Fibroblast of lung (primary cell): ENCODE measurements at regions not wholly inside any gene's neighbourhood (a gene's known extent, or its start where the extent isn't known, plus 50 kb on each side); places are given as distances from the start of the nearest gene placed in this dataset.
"Not testable (repeated sequence)": the region's sequence is repeated elsewhere in the genome, so short reads cannot be mapped to it uniquely, and the experiment has no call there.

Experiments used
- DNase-seq, 2 donors: peaks; one replicate each; pipeline versions ENCODE4 v3.0.0 to v3.0.0-alpha.2; 2010; ENCODE audit warnings: low read depth in 2 of 2
- H2AFZ ChIP-seq: 2 replicates; pipeline ENCODE4 v1.5.1; 2012; ENCODE audit warnings: low read length, control low read depth, inconsistent platforms
- H3K27ac ChIP-seq: 2 replicates; pipeline ENCODE4 v1.5.1; 2011; ENCODE audit warnings: low read length, control low read depth; ENCODE audit not compliant: insufficient read depth
- H3K27me3 ChIP-seq: 2 replicates; pipeline ENCODE4 v1.5.1; 2011; ENCODE audit warnings: mild to moderate bottlenecking, low read length; ENCODE audit not compliant: control insufficient read depth, insufficient read depth
- H3K36me3 ChIP-seq: 2 replicates; pipeline ENCODE4 v1.5.1; 2011; ENCODE audit warnings: low read length; ENCODE audit not compliant: control insufficient read depth, insufficient read depth
- H3K4me1 ChIP-seq: 2 replicates; pipeline ENCODE4 v1.5.1; 2011; ENCODE audit warnings: low read length; ENCODE audit not compliant: control insufficient read depth, insufficient read depth; ENCODE audit errors: extremely low read depth
- H3K4me2 ChIP-seq: 2 replicates; pipeline ENCODE4 v1.5.1; 2011; ENCODE audit warnings: low read length, control low read depth; ENCODE audit not compliant: insufficient read depth; ENCODE audit errors: extremely low read depth
- H3K4me3 ChIP-seq, 4 experiments: fragments of 200-600 bp in 1 of 4; sonication (generic) in 1 of 4; replicated peaks in 1 of 4; 2 replicates each; pipeline ENCODE4 v1.5.1; 2011 to 2016; ENCODE audit warnings: low read length in 4 of 4, low read depth in 3 of 4, mild to moderate bottlenecking in 3 of 4, control low read depth in 2 of 4, inconsistent platforms in 1 of 4, mixed read lengths in 1 of 4; ENCODE audit not compliant: insufficient read depth in 1 of 4; ENCODE audit errors: control extremely low read depth in 1 of 4
- H3K79me2 ChIP-seq: 2 replicates; pipeline ENCODE4 v1.5.1; 2012; ENCODE audit warnings: mild to moderate bottlenecking, low read length, inconsistent platforms; ENCODE audit not compliant: control insufficient read depth, insufficient read depth
- H3K9ac ChIP-seq: 2 replicates; pipeline ENCODE4 v1.5.1; 2011; ENCODE audit warnings: mild to moderate bottlenecking, low read length, control low read depth; ENCODE audit not compliant: insufficient read depth
- H3K9me3 ChIP-seq: 2 replicates; pipeline ENCODE4 v1.5.1; 2012; ENCODE audit warnings: low read depth, low read length; ENCODE audit not compliant: control insufficient read depth, insufficient read depth
- H4K20me1 ChIP-seq: 2 replicates; pipeline ENCODE4 v1.5.1; 2011; ENCODE audit warnings: low read length; ENCODE audit not compliant: control insufficient read depth, insufficient read depth; ENCODE audit errors: extremely low read depth
- EZH2 ChIP-seq: IDR thresholded peaks from 2 replicates; pipeline ENCODE4 v1.5.1; 2012; ENCODE audit warnings: low read length, control low read depth, mild to moderate bottlenecking; ENCODE audit errors: missing control alignments
- TF ChIP-seq, protein P1 (sequence below), 2 donors: IDR thresholded peaks in 1 of 2; conservative IDR thresholded peaks in 1 of 2; 1 replicate in 1 of 2; 2 replicates in 1 of 2; pipeline ENCODE4 v1.5.1; 2011 to 2012; ENCODE audit warnings: low read length in 2 of 2, control low read depth in 1 of 2, inconsistent platforms in 1 of 2, low read depth in 1 of 2, mild to moderate bottlenecking in 1 of 2

DNA sequence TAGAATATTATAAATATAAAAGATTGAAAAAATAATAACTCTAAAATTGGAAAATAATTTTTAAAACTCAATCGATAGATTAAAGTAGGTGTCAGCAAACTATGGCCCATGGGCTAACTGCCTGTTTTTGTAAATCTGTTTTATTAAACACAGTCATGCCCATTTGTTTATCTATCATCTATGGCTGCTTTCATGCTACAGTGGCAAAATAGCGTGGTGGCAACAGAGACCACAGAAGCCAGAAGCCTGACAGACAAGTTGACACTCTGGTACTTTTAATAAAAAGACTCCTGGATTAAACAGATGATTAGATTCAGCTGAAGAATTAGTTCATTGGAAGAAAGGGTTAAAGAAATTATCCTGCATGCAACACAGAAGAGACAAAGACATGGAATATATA lies 400.7 kb upstream of the RORB start:
- Histone ChIP-seq H3K9me3 (no peaks in the 10 kb centered on the region), H3K79me2 (no peaks in the 10 kb centered on the region), H3K27ac (no peak overlapping the region), H3K27me3 (no peaks in the 10 kb centered on the region), H2AFZ (no peak overlapping the region), H3K4me1 (no peaks in the 10 kb centered on the region), H3K4me2 (no peak overlapping the region), H4K20me1 (no peaks in the 10 kb centered on the region), H3K36me3 (no peaks in the 10 kb centered on the region), H3K4me3 (no peak overlapping the region), H3K9ac (no peak overlapping the region)
- DNase-seq = no peak
- no peak for TF ChIP-seq EZH2
- TF ChIP-seq, protein P1, sequence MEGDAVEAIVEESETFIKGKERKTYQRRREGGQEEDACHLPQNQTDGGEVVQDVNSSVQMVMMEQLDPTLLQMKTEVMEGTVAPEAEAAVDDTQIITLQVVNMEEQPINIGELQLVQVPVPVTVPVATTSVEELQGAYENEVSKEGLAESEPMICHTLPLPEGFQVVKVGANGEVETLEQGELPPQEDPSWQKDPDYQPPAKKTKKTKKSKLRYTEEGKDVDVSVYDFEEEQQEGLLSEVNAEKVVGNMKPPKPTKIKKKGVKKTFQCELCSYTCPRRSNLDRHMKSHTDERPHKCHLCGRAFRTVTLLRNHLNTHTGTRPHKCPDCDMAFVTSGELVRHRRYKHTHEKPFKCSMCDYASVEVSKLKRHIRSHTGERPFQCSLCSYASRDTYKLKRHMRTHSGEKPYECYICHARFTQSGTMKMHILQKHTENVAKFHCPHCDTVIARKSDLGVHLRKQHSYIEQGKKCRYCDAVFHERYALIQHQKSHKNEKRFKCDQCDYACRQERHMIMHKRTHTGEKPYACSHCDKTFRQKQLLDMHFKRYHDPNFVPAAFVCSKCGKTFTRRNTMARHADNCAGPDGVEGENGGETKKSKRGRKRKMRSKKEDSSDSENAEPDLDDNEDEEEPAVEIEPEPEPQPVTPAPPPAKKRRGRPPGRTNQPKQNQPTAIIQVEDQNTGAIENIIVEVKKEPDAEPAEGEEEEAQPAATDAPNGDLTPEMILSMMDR (conservative IDR thresholded peaks at IDR 0.05 in 1 of 2, IDR thresholded peaks at IDR 0.05 in 1 of 2; ENCODE audit: low read depth in 1 of 2, low read length in 2 of 2) = no peak

DNA sequence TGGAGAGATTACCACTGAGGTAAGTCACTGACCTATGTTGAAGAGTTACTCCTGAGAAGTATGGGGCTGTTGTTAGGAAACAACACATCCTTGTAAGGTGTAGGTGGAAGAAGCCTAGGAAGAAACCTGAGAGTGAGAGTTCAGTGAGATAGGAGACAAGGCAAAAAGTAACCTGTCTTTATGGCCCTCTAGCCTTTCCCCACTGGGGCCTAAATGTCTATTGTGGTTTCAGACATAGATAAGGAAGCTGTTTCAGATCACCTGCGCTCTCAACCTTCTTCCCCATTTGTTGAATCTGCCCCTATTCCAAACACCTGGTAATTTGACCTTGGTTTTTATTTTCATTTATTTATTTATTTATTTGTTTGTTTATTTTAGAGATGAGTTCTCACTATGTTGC lies 397.1 kb upstream of the RORB start:
- H3K9ac ChIP-seq = no peak overlapping the region
- H3K4me3 ChIP-seq = no peak overlapping the region
- no peaks in the 10 kb centered on the region for H3K4me1 ChIP-seq
- no peaks in the 10 kb centered on the region for H4K20me1 ChIP-seq
- no peaks in the 10 kb centered on the region for H3K36me3 ChIP-seq
- no peaks in the 10 kb centered on the region for H3K27me3 ChIP-seq
- no peak for TF ChIP-seq EZH2
- TF ChIP-seq, protein P1 (conservative IDR thresholded peaks at IDR 0.05 in 1 of 2, IDR thresholded peaks at IDR 0.05 in 1 of 2; ENCODE audit: low read depth in 1 of 2, low read length in 2 of 2) = no peak
- H3K4me2 ChIP-seq = no peak overlapping the region
- H2AFZ ChIP-seq = no peak overlapping the region
- no peaks in the 10 kb centered on the region for H3K9me3 ChIP-seq
- H3K79me2 ChIP-seq = no peaks in the 10 kb centered on the region
- no peak for DNase-seq
- no peak overlapping the region for H3K27ac ChIP-seq

DNA sequence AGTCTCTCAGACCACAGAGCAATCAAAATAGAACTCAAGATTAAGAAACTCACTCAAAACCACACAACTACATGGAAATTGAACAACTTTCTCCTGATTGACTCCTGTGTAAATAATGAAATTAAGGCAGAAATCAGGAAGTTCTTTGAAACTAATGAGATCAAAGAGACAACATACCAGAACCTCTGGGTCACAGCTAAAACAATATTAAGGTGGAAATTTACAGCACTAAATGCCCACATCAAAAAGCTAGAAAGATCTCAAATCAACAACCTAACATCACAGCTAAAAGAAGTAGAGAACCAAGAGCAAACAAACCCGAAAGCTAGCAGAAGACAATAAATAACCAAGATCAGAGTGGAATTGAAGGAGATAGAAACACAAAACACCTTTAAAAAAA lies 395.0 kb upstream of the RORB start:
- H3K36me3 ChIP-seq, H3K9ac ChIP-seq, DNase-seq, H2AFZ ChIP-seq, H3K27ac ChIP-seq, H3K79me2 ChIP-seq, H3K4me1 ChIP-seq, H3K27me3 ChIP-seq, H4K20me1 ChIP-seq, H3K9me3 ChIP-seq, H3K4me3 ChIP-seq, H3K4me2 ChIP-seq: not testable (repeated sequence)

DNA sequence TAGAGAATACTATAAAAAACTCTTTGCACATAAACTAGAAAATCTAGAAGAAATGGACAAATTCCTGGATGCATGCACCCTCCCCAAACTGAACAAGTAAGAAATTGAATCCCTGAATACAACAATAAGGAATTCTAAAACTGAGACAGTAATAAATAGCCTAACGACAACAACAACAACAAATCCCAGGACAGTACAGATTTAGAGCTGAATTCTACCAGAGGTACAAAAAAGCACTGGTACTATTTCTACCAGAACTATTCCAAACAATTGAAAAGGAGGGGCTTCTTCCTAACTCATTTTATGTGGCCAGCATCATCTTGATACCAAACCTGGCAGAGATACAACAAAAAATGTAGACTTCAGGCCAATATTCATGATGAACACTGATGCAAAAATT lies 394.4 kb upstream of the RORB start:
- no peaks in the 10 kb centered on the region for H4K20me1 ChIP-seq
- no peaks in the 10 kb centered on the region for H3K9me3 ChIP-seq
- no peak overlapping the region for H3K9ac ChIP-seq
- DNase-seq = no peak
- H3K4me2 ChIP-seq = no peak overlapping the region
- no peaks in the 10 kb centered on the region for H3K27me3 ChIP-seq
- TF ChIP-seq, protein P1 (conservative IDR thresholded peaks at IDR 0.05 in 1 of 2, IDR thresholded peaks at IDR 0.05 in 1 of 2; ENCODE audit: low read depth in 1 of 2, low read length in 2 of 2) = no peak
- TF ChIP-seq EZH2 = no peak
- H2AFZ ChIP-seq = no peak overlapping the region
- no peak overlapping the region for H3K4me3 ChIP-seq
- H3K36me3 ChIP-seq = no peaks in the 10 kb centered on the region
- no peaks in the 10 kb centered on the region for H3K79me2 ChIP-seq
- H3K4me1 ChIP-seq = no peaks in the 10 kb centered on the region
- no peak overlapping the region for H3K27ac ChIP-seq
